HG03439 (cell line): ENCODE measurements at regions not wholly inside any gene's neighbourhood (a gene's known extent, or its start where the extent isn't known, plus 50 kb on each side); places are given as distances from the start of the nearest gene placed in this dataset.
"Not testable (repeated sequence)": the region's sequence is repeated elsewhere in the genome, so short reads cannot be mapped to it uniquely, and the experiment has no call there.

Experiments used
- ATAC-seq: cut with Tn5 transposase; IDR thresholded peaks from one replicate; pipeline ENCODE4 v1.9.1; 2021; ENCODE audit warnings: mild to moderate bottlenecking, moderate library complexity; ENCODE audit not compliant: unreplicated experiment

DNA sequence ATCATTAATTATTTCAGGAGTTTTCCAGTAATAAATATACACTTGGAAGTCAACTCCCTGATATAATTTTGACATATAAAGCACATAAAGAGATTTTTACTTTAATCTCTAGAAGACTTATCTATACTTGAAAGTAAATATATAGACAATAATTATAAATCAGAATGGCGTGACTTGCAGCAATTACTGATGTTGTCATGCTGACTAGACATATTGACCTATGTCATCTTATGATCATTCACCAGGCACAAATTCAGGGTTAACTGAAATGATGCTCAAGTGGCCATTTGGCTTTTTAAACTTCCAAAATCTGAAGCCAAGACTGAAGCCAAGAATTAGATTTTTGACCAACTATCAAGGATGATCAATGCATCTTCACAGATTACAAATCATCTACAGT is 192.2 kb downstream of the MCHR2 start:
- ATAC-seq = no peak

DNA sequence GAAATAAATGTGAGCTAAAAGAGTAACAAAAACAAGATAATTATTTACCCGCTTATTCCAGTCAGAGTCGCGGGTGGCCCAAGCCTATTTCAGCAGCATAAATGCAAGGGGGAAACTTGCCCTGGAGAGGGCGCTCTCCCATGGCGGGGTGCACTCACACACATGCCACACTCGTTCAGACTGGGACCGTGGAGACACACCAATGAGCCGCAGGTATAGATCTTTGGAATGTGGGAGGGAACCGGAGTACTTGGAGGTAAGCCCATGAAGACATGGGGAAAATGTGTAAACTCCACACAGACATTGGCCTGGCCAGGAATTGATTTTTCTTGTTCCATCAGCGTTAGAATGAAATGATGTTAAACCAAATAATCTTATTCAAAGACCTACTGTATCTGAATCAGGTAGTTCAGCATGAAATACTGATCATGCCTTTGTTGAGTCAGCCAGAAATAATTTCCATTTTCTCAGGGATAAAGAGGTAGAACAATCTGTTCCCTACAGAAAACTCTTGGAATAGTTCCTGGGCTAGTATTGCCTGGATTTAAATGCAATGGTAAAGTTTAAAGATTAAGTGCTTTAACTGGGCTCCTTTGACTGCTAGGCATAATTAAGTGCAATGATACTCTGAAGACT is 191.5 kb downstream of the MCHR2 start:
- no peak for ATAC-seq

DNA sequence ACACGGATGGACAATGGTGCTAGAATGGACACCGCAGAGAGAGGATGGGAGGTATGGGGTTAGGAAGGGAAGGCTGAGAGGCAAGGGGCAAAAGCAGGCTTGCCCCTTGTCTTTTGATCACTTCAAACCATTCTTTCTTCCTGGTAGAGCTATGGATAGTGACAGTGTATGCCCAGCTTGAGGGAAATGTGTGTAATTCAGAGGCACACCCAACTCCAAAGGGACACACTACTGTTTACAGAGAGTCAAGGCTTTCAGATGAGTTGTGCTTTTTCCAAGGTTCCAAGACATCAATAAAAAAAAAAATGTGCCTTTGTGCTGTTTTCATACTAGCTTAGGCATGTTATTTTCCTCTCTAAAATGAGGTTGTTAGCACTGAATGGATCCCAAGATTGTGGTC is 185.0 kb downstream of the MCHR2 start:
- ATAC-seq = no peak

DNA sequence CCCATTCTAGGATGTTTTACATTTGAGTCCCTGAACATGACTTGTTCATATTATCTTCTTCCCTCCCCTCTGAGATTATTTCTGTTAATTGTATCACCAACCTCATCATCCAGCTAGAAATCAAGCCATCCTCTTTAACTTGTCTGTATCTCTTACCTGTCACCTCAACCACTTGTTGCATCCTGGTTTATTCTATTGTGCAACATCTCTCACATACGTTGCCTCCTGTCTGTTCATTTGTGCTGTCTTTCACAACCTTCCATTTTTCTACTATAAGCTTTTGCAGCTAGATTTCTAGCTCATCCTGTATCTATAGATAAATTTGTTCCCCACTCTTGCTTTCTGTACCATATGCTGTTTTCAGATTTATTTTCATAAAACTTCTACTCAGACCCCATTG is 183.7 kb downstream of the MCHR2 start:
- no peak for ATAC-seq

DNA sequence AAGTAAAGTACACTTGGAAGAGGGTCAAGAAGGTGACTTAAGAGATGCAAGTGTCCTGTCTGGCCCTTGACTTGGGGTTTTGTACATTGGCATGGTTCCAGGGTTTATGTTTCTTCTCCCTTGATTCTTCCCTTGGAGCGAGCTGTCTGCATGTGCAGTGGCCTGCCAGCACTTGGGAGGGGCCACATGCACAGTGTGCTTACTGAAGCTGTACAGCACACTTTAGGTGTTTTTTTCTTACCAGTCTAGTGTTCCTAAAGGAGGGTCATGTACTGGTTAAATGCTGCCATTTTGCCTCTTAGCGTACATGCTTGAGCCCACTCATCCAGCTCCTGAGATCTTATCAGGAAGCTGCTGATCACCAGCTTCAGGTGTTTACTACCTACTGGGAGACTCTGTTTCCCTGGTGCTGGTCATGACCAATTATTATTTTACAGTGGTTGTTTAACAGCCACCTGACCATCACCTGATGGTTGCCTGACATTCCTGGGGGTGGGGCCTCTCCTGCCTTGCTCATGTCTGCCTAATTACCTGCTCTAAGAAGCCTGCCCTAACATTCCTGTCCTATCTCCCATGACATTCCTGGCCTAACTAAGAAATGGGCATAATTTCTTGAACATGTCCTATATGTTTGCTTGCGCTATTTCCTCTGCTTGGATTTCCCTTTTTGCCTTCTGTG is 182.9 kb downstream of the MCHR2 start:
- no peak for ATAC-seq

DNA sequence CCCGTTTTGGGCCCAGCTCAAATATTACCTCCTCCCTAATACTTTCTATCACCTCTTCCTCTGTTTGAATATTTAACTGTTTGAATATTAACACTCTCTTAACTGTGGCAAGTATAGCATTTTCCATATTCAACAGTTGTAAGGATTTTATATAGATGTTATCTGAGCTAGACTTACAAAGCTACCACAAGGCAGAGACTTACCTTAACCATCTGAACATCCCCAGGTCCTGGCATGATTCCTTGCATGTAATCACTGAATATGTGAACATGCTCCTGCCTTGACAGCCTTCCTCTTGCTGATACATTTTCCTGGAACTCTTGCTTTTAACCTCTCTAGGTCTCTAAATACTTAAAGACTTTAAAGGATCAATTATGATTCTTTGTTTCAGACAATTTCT is 182.4 kb downstream of the MCHR2 start:
- no peak for ATAC-seq

DNA sequence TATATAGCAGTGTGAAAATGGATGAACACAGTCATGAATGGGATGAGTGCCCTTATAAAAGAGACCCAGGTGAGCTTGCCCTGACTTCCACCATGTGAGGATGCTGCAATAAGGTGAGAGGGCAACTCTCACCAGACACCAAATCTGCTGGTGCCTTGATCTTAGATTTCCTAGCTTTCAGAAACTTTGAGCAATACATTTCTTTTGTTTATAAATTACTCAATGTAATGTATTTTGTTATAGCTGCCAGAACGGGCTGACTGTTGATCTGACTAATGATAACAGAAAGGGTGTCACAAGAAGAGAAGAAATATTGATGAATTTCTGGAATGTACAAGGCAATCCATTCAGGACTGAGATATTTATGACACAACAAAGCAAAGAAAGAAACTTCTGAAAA is 180.5 kb downstream of the MCHR2 start:
- ATAC-seq = no peak

DNA sequence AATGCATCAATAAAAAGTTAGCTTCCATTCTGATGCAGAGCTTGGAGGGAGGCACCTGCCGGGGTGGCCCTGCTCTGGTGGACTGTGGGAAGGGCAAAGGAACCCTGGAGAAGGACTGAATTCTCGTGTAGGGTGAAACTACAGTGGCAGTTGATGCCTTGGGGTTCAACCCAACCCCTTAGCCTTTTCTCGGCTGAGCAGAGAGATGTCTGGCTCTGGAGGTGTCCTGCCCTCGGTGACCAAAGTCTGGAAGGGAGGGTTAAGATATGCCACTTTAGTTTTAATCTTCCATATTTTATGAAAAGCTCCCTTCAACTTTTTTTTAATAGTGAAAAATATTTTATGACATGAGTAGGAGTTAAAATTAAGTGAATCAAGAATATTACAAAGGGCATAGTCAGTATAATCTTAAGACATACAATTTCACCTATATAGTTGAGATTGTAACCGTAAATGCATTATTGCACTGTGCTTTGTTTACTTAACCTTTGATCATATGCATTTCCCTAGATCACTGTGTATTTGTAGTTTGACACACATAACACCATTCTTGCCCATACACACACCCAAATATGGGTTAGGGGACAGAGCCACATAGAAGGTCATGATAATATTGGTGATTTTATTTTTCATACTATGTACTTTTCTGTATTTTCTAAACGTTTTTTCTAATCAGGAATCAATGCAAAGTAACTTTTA is 179.6 kb downstream of the MCHR2 start:
- no peak for ATAC-seq

DNA sequence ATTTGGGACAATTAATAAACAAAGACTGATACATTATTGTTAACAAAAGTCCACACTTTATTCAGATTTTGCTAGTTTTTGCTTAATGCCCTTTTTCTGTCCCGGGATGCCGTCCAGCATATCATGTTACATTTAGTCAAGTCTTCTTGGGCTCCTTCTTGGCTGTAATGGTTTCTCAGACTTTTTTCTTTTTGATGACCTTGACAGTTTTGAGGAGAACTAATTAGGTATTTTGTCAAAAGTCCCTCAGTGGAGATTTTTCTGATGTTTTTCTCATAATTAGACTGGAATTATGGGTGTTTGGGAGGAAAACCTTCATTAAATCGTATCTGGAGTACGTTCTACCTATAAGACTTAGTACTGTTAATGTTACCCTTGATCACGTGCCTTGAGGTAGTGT is 177.2 kb downstream of the MCHR2 start:
- no peak for ATAC-seq

DNA sequence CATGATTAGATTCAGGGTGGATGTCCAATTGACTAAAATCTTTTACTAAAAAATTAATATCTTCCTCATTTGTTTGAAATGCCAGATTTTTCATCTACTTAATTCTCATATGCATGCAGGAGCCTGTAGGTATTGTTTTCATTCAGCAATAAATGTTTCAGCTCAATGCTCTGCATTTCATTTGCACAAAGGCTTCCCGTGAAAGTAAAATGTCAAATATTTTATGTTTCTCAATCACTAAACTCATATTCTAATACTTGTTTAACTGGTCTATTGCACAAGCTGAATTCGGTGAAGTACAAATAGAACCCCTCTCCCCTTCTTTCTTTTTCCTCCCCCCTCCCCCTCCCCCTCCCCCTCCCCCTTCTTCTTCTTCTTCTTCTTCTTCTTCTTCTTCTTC is 175.9 kb downstream of the MCHR2 start:
- ATAC-seq = no peak

DNA sequence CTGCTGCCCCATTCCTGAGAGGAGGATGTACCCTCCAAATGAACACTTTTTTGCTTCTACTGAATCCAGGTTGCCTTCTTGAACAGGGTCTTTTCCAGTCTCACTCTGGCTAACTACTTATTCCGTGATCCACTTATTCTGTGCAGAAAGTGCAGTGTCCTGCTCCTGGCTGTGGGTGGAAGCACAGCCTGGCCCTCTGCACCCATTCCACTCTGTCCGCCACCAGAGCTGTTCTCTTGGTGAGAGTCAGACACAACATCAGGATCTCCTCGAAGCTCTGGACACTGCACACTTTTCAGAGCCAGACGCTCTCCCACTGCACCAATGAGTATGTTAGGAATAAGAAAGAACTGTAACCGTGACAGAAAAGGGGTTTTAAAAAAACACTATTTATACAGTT is 174.2 kb downstream of the MCHR2 start:
- ATAC-seq = no peak

DNA sequence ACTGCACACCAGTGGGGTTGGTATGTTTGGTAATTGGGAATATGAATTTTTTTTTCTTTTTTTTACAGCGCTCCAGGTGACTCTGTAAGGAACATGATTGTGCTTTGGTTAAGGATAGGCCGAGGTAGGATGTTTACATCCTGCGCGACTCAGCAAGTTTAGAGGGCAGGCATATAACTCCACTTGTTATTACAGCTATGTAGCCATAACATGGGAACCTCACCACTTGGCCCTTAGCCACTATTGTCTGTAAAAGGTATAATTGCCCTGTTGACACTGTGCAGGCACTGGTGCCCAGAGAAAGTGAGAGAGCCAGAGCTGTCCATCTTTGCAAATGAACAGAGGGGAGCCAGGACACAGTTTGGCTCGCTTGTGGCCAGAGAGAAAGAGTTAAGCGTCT is 172.9 kb downstream of the MCHR2 start:
- ATAC-seq = no peak

DNA sequence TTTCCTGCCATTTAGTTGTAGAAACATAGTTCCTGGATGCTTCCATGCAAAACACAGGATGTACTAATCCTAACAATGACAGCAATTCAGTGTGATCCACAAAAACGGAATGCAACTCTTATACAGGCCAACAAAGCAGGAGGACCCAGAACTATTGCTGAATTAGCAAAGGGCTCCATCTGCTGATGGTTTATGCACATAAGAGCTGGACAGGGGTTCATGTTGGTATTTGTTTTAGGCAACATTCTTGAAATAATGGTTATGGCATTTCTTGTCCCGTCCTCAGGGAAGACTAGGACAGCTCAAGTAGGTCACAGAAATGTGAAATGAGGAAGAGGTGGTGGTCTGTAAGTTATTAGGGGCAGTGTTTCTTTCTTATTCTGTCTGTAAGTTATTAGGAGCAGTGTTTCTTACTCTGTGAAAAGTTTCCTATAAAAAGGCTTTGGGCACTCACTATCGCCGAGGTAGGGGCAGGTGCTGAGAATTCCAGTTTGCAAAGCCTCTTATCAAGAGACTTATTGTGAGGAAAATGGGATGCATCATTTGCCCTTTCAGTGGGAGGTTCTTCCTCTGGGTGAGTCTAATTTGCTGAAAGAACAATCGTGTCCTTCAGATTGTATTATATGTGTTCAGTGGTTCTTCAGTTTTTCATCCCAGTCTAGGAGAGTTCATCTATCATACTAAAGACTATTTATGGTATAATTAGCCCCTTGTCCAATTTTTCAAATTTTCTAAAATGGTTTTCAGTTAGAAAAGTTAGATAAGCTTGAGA is 171.1 kb downstream of the MCHR2 start:
- no peak for ATAC-seq

DNA sequence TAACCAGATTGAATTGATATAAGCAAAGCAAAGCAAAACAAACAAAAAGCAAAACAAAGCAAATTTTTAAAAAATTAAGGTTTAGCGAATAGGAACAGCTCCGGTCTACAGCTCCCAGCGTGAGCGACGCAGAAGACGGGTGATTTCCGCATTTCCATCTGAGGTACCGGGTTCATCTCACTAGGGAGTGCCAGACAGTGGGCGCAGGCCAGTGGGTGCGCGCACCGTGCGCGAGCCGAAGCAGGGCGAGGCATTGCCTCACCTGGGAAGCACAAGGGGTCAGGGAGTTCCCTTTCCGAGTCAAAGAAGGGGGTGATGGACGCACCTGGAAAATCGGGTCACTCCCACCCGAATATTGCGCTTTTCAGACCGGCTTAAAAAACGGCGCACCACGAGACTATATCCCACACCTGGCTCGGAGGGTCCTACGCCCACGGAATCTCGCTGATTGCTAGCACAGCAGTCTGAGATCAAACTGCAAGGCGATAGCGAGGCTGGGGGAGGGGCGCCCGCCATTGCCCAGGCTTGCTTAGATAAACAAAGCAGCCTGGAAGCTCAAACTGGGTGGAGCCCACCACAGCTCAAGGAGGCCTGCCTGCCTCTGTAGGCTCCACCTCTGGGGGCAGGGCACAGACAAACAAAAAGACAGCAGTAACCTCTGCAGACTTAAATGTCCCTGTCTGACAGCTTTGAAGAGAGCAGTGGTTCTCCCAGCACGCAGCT is 170.3 kb downstream of the MCHR2 start:
- not testable (repeated sequence) for ATAC-seq

DNA sequence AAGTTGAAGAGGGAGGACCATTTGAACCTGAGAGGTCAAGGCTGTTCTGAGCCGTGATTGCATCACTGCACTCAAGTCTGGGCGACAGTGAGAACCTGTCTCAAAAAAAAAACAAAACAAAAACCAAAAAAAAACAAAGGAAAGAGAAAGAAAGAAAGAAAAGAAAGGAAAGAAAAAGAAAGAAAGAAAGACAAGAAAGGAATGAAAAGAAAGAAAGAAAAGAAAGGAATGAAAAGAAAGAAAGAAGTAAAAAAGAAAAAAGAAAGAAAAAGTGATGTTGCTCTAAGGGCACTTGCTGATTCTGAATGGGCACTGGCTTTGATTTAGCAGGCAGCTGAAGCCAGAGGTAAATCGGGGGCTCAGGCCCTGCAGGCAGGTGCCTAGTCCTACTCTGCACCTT is 161.0 kb downstream of the MCHR2 start:
- no peak for ATAC-seq

DNA sequence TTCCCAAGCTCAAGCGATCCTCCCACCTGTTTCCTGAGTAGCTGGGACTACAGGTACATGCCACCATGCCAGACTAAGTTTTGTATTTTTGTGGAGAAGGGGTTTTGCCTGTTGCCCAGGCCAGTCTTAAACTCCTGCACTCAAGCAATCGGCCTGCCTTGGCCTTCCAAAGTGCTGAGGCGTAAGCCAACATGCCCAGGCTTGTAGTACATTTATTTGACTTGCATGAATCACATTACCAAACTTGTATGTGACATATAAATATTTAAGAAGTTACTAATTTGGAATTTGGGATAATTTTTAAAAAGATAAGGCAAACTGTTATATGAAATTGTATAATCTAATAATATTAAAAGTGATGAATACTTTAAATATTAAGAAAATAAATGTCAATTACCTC is 157.6 kb downstream of the MCHR2 start:
- no peak for ATAC-seq

DNA sequence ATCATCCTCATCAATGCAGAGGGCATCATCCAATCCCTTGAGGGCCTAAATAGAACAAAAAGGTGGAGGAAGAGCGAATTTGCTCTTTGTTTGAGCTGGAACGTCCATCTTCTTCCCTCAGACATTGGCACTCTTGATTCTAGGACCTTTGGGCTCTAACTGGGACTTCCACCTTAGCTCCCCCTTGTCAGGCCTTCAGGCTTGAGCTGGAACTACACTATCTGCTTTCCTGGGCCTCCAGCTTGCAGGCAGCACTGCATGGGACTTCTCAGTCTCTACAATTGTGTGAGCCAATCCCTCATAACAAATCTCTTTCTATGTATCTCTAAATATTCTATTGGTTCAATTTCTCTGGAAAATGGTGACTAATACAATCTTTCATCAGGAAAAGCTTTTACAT is 155.4 kb downstream of the MCHR2 start:
- ATAC-seq = no peak

DNA sequence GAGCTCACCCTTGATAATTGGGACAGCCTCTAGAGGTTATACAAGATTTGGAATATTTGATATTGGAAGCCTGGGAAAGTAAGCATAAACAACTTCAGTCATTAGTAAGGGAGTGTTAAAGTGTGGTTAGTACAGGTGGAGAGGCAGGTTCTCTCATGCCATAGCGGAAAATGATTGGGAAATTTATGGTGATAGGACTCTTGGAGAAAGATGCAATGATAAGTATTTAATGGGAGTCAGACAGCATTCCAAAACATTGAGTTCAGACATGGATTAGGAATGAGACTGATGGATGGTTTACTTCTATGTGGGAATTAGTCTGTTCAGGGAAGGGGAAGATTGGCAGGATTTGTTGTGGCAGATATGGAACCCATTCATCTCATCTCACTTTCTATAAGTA is 152.7 kb downstream of the MCHR2 start:
- no peak for ATAC-seq

DNA sequence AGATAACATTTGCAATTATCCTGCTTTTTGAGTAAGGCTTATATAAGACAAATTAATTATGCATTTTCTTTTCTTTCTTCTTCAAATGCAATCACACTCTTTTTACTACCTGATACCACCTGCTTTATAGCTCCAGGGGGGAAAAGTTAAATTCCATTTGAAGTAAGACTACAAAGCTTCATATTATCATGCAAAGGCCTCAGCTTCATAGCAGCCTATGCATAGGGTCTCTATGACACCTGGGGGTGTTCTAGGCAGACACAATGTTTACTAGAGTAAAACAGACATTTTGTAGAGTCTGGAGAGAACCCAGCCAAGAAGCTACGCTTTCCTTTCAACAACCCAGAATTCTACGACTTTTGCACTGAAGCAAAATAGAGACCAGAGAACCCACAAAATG is 148.0 kb downstream of the MCHR2 start:
- no peak for ATAC-seq

DNA sequence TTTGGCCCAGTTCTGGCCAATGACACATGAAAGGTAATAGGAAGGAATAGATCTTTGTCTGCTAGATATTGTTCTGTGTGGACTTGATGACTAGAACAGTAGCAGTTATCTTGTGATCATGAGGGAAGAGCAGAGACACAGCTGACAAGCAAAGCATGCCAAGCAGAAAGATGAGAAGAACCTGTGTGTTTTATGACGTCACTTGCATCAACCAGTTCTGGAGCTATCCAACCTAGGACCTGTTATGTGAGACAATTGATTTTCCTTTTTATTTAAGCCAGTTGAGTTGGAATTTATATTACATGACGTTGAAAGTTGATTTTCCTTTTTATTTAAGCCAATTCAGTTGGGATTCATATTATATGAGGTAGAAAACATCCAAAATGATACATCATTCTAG is 143.2 kb downstream of the MCHR2 start:
- no peak for ATAC-seq

DNA sequence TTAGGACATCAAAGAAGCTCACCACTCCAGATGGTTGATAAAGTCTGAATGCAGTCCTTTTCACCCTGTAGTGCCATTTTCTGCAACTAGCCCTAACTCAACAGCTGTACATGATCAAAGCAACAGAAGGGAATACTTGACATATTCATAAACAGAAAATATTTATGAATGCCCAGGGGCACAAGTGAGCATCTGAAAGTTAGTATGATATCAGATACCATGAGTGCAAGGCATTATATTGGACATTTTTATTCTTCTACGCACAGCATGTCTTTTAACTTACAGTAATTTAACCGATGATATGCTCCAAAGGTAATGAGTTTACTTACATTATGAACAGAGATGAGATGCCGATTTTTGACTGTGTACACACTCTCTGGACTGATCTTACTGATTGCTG is 142.0 kb downstream of the MCHR2 start:
- ATAC-seq = no peak
